Stimulated activated CD4-positive, alpha-beta T cell treated with anti-CD3 and anti-CD28 coated beads, Interleukin-1b, Interleukin-23, amount 100 ng/mL, for 4 hours (primary cell): ENCODE measurements at regions not wholly inside any gene's neighbourhood (a gene's known extent, or its start where the extent isn't known, plus 50 kb on each side); places are given as distances from the start of the nearest gene placed in this dataset.

Experiments
- DNase-seq, 2 donors: peaks; one replicate each; pipeline ENCODE4 v3.0.0-alpha.2; 2020; ENCODE audit warnings: low read depth in 2 of 2

DNA sequence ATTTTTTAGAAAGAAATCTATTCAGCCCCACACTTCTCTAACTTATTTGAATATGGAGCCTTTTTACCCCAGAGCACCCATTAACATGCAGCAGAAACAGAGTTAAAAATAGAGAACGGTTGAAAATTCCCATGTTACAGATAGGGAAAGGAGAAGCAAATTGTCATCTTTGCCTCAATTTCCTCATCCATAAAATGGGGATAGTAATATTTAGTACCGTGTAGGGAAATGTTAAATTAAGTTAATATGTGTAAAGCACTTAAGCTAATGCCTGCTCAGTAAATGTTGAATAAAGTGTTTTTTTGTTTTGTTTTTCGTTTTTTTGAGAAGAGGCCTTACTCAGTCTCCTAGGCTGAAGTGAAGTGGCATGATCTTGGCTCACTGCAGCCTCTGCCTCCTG lies 50.3 kb downstream of the NAV1 start:
- no peak for DNase-seq

- no peak for DNase-seq
Measured at GRCh38 chr1:201590474-201590873, 51.5 kb downstream of the NAV1 start.

DNA sequence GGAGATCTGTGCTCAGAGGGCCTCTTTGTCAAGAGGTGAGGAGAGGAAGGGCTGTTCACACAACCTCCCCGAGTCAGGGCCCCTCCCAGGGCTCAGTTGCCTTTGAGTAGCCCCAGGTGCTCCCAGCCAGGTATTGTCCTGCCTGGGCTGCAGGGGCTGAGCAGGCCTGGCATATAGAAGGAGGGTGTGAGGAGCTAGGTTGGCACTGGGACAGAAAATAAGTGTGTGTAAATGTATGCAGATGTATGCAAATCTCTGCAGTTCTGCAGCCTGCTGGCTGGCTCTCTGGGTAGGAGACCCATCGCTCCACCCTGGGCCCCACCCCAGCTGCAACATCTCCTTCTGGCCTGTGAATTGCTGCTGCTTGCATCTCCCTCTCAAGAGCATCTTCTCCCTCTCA lies 52.4 kb downstream of the NAV1 start:
- no peak for DNase-seq

GRCh38 chr1:201591981-201592380 lies 53.1 kb downstream of the NAV1 start:
- no peak for DNase-seq

DNA sequence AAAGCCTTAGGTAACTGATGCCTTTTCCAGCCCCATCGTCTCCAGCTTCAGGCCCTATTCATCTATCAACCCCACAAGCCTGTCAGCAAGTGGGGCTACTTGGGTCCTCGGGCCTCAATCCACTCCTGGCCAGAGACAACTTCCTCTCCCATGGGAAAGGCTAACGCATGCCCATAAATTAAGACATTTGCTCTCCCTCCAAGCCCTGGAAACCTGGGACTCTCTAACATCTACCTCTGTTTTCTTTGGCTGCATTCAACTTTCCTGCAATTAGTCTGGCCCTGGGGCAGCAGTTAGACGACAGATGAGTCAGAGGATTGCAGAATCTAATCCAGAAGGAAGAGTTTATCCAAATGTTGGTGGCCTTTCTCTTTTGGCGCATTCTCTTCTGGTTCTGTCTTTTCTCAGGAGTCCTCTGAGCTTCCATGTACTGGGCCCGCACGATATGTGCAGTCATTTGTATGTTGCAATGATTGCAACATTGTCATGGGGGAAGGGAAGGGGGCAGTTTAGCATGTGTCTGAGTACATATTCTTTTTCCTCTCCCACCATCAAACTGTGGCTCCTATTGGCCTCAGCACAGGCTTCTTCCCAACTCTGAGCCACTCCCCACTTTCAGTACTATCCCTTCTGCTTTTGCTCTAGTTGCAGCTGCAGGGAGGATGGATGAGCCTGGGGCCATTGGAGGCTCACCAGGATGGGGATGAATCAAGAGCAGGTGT lies 54.4 kb downstream of the NAV1 start:
- DNase-seq = no peak

- DNase-seq = no peak
Measured at GRCh38 chr1:201594575-201595245, 55.8 kb downstream of the NAV1 start.

- no peak for DNase-seq
Measured at GRCh38 chr1:201595381-201595780, 56.5 kb downstream of the NAV1 start.

GRCh38 chr1:201596101-201596868 lies 57.4 kb downstream of the NAV1 start:
- no peak for DNase-seq

DNA sequence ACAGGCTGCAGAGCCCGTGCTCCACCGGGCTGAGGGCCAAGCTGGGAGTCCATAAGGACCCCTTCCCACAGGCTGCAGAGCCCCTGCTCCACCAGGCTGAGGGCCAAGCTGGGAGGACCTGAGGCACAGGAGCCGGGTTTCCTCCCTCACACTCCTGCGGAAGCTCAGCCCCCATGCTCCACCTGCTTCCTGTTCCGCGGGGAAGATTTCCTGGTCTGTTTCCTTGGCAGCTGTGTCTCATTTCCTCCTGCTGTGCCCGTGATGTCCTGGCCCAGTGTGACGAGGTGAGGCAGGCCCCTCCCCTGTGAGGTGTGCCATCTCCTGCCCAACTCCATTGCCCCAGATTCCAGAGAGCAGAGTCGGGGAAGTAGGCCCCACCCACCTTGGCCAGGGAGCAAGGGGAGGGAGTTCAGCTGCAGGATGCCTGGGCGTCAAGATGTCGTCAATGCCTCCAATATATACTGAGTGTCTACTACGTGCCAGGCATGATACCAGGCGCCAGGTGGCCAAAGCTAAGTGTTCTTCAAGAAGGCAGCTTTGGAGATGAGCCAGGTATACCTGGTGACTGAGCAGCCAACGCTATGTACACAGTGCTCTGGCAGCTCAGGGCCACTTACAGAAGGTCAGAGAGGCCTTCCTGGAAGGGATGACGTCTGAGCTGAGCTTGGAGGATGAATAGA lies 58.8 kb downstream of the NAV1 start:
- DNase-seq = no peak

GRCh38 chr1:201598396-201598795 lies 59.5 kb downstream of the NAV1 start:
- DNase-seq = no peak

GRCh38 chr1:201598973-201599372 lies 60.0 kb downstream of the NAV1 start:
- no peak for DNase-seq

DNA sequence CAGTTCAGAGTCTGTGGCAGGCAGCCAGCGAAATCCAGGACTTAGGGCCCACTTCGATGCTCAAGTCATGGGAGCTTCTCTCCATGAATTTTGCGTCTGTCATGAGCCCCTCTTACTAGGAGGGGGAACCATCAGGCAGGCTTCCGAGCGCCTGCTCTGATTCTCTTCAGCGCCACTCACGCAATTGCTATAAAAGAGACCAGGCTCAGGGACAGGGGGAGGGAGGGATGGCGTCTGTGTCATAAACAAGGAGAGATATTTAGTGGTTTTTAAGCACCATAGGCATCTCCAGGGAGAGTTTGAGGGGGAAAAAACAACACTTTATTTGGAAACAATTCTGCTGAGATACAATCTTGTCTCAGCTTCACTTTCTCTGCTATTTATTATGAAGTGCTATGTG lies 60.6 kb downstream of the NAV1 start:
- no peak for DNase-seq

GRCh38 chr1:201602413-201603265 lies 63.7 kb downstream of the NAV1 start:
- DNase-seq = no peak

DNA sequence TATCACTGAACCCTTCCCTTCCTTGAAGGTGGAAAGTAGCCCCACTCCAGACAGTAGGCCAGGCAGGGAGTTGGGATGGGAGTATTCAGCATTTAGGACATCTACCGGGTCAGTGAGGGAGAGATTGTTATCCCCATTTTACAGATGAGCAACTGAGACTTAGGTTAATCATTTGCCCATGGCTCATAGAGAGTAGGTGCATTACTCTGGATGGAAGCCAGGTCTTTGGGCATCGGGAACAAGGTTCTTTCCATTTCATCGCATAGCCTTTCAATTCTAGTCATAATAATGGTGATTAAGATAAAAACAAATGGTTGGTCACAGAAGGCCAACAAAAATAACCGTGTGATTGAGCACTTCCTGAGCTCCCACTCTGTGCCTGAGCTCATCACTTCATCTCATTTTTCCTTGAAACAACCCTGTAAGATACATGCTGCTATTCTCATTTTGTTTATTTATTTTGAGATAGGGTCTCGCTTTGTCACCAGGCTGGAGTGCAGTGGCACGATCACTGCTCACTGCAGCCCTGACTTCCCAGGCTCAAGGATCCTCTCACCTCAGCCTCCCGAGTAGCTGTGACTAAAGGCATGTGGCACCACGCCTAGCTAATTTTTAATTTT lies 64.8 kb downstream of the NAV1 start:
- no peak for DNase-seq

DNA sequence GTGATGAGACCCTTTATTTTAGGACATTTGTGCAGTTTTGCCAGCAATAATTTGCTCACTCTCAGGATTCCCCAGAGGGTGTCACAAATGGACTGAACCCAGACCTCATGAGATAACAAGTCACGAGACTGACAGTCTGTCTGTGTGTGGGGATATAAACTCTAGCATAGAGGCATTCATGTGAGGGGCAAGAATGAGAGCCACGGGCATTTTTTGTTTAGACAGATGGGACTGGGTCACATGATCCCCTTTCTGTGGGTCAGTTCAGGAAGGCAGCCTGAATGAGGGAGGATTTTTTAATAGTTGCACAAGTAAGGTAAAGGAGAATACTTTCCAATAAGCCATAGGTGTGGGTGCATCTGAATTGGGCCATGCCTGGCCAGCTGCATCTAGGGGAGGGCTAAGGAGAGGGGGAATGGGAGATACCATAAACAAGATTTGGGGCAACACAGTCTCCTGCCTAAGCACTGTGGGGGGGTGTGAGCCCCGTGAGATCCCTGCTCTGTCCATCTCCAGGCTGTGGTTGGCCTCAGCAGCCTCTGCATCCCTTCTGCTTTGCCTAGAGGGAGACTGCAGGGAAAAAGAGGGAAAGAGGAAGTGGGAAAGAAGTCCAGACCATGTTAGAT lies 66.6 kb downstream of the NAV1 start:
- no peak for DNase-seq

DNA sequence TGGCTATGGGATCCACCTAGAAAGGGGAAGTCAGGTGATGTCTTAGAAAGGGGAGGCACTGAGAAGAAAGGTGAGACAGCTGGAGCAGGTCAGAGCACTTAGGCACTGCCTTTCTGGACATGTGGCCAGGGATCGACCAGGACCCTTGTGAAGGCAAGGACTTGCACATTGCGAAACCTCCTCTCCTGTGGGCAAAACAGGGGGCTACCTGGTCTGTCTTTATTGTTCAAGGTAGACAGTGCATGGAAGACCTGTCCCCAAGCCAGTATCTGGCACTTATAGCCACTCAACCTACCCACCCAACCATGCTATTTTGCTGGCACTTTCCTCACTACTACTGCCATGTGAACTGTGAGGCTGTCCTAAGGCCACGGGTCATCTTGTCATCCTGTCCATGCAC lies 67.2 kb downstream of the NAV1 start:
- no peak for DNase-seq

DNA sequence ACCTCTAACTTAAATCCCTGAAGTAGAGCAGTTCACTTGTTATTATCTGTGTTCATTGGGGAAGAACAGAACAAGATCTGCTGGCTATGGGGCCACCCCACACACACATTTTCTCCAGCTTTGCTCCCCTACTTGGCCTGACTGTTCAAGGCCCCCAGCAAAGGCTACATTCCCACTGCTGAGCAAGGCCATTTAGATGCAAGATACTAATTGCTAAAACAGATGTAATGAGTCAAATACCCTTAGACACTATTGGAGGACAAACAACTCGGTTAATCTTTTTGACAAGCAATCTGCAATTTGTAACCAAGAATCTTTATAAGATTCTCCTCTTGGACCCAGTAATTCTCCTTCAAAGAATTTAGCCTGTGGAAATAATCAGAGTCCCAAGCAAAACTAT lies 67.7 kb downstream of the NAV1 start:
- DNase-seq = no peak

DNA sequence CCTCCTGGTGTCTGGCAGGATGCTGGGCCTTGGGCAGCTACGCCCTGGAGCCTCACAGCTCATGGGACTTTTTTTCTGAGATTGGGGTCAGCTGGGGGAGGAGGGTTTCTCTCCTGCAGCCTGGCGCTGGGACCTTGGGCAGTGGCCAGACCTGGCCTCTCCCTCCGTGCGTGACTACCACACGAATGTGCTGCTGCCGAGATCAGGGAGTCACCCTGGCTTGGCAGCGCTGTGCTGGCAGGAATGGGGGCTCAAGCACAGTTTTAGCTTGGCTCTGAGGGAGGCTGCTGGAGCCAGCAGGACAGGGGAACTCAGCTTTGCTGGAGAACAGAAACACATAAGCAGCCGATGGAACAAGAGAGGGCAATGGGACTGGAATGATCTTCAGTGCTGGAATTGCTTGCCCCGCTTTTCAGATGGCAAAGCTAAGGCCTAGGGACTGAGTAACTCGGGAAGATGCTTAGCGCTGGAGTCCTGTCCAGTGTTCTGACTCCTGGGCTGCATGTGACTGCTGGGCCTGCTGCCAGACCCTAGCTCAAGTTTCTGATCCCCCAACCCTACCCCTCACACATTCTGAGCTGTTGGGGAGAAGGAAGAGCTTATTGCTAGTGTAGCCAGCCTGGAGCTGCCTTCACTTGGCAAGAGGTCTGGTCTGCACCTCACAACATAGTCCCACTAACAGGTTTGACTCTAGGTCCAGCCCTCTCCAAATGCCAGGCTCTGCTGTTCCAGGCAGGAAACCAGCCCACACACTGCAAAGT lies 69.9 kb downstream of the NAV1 start:
- no peak for DNase-seq

DNA sequence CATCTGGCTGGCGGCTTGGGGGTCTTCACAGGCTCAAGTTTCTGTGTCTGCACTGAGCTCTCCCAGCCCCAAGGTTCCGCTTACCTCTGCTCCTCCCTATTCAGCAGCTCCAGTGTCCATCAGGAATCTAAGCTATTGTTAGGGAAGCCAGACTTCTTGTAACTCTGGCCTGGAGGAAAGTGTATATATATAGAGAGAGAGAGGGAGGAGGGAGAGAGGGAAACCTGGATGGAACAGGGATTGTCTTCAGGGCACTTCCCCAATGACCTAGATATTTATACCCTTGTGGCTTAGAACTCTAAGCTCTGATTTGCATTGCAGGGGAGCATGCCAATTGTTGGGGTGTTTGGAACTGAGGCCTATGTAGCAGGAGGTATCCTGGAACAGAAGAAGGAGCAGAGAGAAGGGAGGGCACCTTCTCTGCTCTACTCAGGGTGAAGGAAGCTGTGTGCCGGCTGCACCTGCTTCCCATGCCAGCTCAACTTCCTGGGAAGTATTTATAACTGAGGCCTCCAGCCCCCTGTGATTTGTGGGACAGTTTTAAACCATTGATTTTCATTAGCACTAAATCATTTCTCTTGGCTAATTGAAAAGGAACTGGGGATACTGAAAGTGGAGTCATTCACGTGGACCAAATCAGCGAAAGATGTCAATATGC lies 70.9 kb downstream of the NAV1 start:
- DNase-seq = no peak
